HepG2 (cell line): ENCODE measurements at regions not wholly inside any gene's neighbourhood (a gene's known extent, or its start where the extent isn't known, plus 50 kb on each side); places are given as distances from the start of the nearest gene placed in this dataset.

Experiments used
- BRD4 ChIP-seq: sonication (generic); formaldehyde crosslinking; IDR thresholded peaks from 2 replicates; pipeline ENCODE4 v1.4.0; 2020; ENCODE audit warnings: missing genetic modification reagents
- CREB1 ChIP-seq, 2 experiments: fragments of 450-650 bp in 1 of 2; IDR thresholded peaks; 2 replicates each; pipeline ENCODE4 v1.6.1; 2016 to 2017; ENCODE audit warnings: control low read depth in 1 of 2, mild to moderate bottlenecking in 1 of 2, missing compliant biosample characterization in 1 of 2, missing genetic modification characterization in 1 of 2
- FIP1L1 ChIP-seq: fragments of 200-400 bp; formaldehyde crosslinking; IDR thresholded peaks from 2 replicates; pipeline ENCODE4 v1.6.1; 2018; ENCODE audit warnings: low read depth, mild to moderate bottlenecking, low read length, moderate library complexity, borderline replicate concordance; ENCODE audit not compliant: insufficient read depth
- FLYWCH1 ChIP-seq: sonication (generic); formaldehyde crosslinking; IDR thresholded peaks from 2 replicates; pipeline ENCODE4 v1.8.1; 2023; ENCODE audit warnings: mild to moderate bottlenecking, missing genetic modification reagents
- HDAC2 ChIP-seq: sonication (generic); formaldehyde crosslinking; IDR thresholded peaks from 2 replicates; pipeline ENCODE4 v1.4.0; 2020; ENCODE audit warnings: missing genetic modification reagents
- HIVEP1 ChIP-seq: sonication (generic); formaldehyde crosslinking; IDR thresholded peaks from 2 replicates; pipeline ENCODE4 v1.4.0; 2020; ENCODE audit warnings: mild to moderate bottlenecking, missing genetic modification reagents
- MAFG ChIP-seq: sonication (generic); formaldehyde crosslinking; IDR thresholded peaks from 2 replicates; pipeline ENCODE4 v1.5.1; 2020; ENCODE audit warnings: mild to moderate bottlenecking, missing genetic modification reagents
- MBD4 ChIP-seq: IDR thresholded peaks from 2 replicates; pipeline ENCODE4 v1.6.1; 2012; ENCODE audit warnings: low read length, inconsistent platforms, borderline replicate concordance
- NCOR1 ChIP-seq: fragments of 200-600 bp; sonication (generic); IDR thresholded peaks from 2 replicates; pipeline ENCODE4 v1.7.0; 2017; ENCODE audit warnings: antibody characterized with exemption, low read length, borderline replicate concordance
- NFIC ChIP-seq: IDR thresholded peaks from 2 replicates; pipeline ENCODE4 v1.6.1; 2012; ENCODE audit warnings: mild to moderate bottlenecking, low read length, inconsistent platforms
- RARG ChIP-seq: sonication (generic); formaldehyde crosslinking; IDR thresholded peaks from 2 replicates; pipeline ENCODE4 v1.4.0; 2020; ENCODE audit warnings: low read depth, mild to moderate bottlenecking, missing genetic modification reagents
- RCOR2 ChIP-seq: IDR thresholded peaks from 2 replicates; pipeline ENCODE4 v1.6.1; 2016; ENCODE audit warnings: missing biosample characterization, missing genetic modification reagents
- RORA ChIP-seq: sonication (generic); formaldehyde crosslinking; IDR thresholded peaks from 2 replicates; pipeline ENCODE4 v1.5.0; 2020; ENCODE audit warnings: mild to moderate bottlenecking, missing genetic modification reagents, moderate library complexity
- ZFP1 ChIP-seq: IDR thresholded peaks from 2 replicates; pipeline ENCODE4 v1.6.1; 2016
- ZNF34 ChIP-seq: sonication (generic); formaldehyde crosslinking; IDR thresholded peaks from 2 replicates; pipeline ENCODE4 v1.4.0; 2020; ENCODE audit warnings: mild to moderate bottlenecking, missing genetic modification reagents, borderline replicate concordance
- ZNF468 ChIP-seq: sonication (generic); formaldehyde crosslinking; IDR thresholded peaks from 2 replicates; pipeline ENCODE4 v1.8.0; 2022; ENCODE audit warnings: mild to moderate bottlenecking, moderate library complexity, missing genetic modification reagents
- ZNF550 ChIP-seq: sonication (generic); formaldehyde crosslinking; IDR thresholded peaks from 2 replicates; pipeline ENCODE4 v1.4.0; 2020; ENCODE audit warnings: mild to moderate bottlenecking, missing genetic modification reagents, borderline replicate concordance
- TF ChIP-seq, protein P1 (sequence below): sonication (generic); formaldehyde crosslinking; IDR thresholded peaks from 2 replicates; pipeline ENCODE4 v1.4.0; 2020; ENCODE audit warnings: missing genetic modification reagents
- TF ChIP-seq, protein P2 (sequence below): sonication (generic); formaldehyde crosslinking; IDR thresholded peaks from 2 replicates; pipeline ENCODE4 v1.5.0; 2020; ENCODE audit warnings: mild to moderate bottlenecking, missing genetic modification reagents, borderline replicate concordance
- TF ChIP-seq, protein P3 (sequence below): conservative IDR thresholded peaks from 2 replicates; pipeline ENCODE4 v1.6.1; 2018; ENCODE audit warnings: missing genetic modification reagents

DNA sequence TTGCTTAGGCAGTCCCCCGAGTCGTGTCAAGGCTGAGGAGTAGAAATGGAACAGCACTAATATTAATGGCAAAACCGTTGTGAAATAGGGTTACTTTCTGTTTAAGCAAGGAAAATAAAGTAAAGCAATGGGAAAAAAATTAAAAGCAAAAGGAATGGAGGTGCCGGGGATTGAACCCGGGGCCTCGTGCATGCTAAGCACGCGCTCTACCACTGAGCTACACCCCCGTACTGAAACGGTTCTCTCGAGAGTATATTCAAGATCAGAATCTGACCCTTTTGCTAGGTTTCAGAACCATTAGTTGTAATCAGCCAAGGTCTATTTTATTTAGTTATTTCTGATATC, 85.5 kb downstream of the TRIM27 start (continued):
- TF ChIP-seq MAFG (CRISPR knock-in tag) (no peak), ZNF550 (CRISPR knock-in tag) (no peak), HIVEP1 (CRISPR knock-in tag) (no peak), FLYWCH1 (CRISPR knock-in tag) (no peak), HDAC2 (CRISPR knock-in tag) (no peak), FIP1L1 (no peak), MBD4 (peak; percentile 70; the same call in 1 of the 2 replicates), NCOR1 (peak; percentile 75), CREB1 (IDR thresholded peaks at IDR 0.05) (no peak), CREB1 (CRISPR knock-in tag; IDR thresholded peaks at IDR 0.05) (no peak), NFIC (peak; percentile 72), RARG (CRISPR knock-in tag) (no peak), BRD4 (CRISPR knock-in tag) (no peak), ZNF34 (no peak), RORA (CRISPR knock-in tag) (peak; percentile 75; the same call in 1 of the 2 replicates), ZFP1 (CRISPR knock-in tag) (no peak), ZNF468 (CRISPR knock-in tag) (0 out of 2 replicates have a peak, but pooled peaks have one; percentile 30), RCOR2 (CRISPR knock-in tag) (0 out of 2 replicates have a peak, but pooled peaks have one; percentile 20)
- TF ChIP-seq, protein P1, sequence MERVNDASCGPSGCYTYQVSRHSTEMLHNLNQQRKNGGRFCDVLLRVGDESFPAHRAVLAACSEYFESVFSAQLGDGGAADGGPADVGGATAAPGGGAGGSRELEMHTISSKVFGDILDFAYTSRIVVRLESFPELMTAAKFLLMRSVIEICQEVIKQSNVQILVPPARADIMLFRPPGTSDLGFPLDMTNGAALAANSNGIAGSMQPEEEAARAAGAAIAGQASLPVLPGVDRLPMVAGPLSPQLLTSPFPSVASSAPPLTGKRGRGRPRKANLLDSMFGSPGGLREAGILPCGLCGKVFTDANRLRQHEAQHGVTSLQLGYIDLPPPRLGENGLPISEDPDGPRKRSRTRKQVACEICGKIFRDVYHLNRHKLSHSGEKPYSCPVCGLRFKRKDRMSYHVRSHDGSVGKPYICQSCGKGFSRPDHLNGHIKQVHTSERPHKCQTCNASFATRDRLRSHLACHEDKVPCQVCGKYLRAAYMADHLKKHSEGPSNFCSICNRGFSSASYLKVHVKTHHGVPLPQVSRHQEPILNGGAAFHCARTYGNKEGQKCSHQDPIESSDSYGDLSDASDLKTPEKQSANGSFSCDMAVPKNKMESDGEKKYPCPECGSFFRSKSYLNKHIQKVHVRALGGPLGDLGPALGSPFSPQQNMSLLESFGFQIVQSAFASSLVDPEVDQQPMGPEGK = peak; percentile 34; the same call in 1 of the 2 replicates
- TF ChIP-seq, protein P2, sequence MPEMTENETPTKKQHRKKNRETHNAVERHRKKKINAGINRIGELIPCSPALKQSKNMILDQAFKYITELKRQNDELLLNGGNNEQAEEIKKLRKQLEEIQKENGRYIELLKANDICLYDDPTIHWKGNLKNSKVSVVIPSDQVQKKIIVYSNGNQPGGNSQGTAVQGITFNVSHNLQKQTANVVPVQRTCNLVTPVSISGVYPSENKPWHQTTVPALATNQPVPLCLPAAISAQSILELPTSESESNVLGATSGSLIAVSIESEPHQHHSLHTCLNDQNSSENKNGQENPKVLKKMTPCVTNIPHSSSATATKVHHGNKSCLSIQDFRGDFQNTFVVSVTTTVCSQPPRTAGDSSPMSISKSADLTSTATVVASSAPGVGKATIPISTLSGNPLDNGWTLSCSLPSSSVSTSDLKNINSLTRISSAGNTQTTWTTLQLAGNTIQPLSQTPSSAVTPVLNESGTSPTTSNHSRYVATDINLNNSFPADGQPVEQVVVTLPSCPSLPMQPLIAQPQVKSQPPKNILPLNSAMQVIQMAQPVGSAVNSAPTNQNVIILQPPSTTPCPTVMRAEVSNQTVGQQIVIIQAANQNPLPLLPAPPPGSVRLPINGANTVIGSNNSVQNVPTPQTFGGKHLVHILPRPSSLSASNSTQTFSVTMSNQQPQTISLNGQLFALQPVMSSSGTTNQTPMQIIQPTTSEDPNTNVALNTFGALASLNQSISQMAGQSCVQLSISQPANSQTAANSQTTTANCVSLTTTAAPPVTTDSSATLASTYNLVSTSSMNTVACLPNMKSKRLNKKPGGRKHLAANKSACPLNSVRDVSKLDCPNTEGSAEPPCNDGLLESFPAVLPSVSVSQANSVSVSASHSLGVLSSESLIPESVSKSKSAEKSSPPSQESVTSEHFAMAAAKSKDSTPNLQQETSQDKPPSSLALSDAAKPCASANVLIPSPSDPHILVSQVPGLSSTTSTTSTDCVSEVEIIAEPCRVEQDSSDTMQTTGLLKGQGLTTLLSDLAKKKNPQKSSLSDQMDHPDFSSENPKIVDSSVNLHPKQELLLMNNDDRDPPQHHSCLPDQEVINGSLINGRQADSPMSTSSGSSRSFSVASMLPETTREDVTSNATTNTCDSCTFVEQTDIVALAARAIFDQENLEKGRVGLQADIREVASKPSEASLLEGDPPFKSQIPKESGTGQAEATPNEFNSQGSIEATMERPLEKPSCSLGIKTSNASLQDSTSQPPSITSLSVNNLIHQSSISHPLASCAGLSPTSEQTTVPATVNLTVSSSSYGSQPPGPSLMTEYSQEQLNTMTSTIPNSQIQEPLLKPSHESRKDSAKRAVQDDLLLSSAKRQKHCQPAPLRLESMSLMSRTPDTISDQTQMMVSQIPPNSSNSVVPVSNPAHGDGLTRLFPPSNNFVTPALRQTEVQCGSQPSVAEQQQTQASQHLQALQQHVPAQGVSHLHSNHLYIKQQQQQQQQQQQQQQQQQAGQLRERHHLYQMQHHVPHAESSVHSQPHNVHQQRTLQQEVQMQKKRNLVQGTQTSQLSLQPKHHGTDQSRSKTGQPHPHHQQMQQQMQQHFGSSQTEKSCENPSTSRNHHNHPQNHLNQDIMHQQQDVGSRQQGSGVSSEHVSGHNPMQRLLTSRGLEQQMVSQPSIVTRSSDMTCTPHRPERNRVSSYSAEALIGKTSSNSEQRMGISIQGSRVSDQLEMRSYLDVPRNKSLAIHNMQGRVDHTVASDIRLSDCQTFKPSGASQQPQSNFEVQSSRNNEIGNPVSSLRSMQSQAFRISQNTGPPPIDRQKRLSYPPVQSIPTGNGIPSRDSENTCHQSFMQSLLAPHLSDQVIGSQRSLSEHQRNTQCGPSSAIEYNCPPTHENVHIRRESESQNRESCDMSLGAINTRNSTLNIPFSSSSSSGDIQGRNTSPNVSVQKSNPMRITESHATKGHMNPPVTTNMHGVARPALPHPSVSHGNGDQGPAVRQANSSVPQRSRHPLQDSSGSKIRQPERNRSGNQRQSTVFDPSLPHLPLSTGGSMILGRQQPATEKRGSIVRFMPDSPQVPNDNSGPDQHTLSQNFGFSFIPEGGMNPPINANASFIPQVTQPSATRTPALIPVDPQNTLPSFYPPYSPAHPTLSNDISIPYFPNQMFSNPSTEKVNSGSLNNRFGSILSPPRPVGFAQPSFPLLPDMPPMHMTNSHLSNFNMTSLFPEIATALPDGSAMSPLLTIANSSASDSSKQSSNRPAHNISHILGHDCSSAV = no peak
- TF ChIP-seq, protein P3, sequence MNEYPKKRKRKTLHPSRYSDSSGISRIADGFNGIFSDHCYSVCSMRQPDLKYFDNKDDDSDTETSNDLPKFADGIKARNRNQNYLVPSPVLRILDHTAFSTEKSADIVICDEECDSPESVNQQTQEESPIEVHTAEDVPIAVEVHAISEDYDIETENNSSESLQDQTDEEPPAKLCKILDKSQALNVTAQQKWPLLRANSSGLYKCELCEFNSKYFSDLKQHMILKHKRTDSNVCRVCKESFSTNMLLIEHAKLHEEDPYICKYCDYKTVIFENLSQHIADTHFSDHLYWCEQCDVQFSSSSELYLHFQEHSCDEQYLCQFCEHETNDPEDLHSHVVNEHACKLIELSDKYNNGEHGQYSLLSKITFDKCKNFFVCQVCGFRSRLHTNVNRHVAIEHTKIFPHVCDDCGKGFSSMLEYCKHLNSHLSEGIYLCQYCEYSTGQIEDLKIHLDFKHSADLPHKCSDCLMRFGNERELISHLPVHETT = no peak
